HG03139 (cell line): ENCODE measurements at regions not wholly inside any gene's neighbourhood (a gene's known extent, or its start where the extent isn't known, plus 50 kb on each side); places are given as distances from the start of the nearest gene placed in this dataset.
"Not testable (repeated sequence)": the region's sequence is repeated elsewhere in the genome, so short reads cannot be mapped to it uniquely, and the experiment has no call there.

Experiments used
- ATAC-seq: cut with Tn5 transposase; IDR thresholded peaks from one replicate; pipeline ENCODE4 v1.9.1; 2021; ENCODE audit not compliant: unreplicated experiment

- ATAC-seq, result no peak
These were observed 165.5 kb upstream of the BET1 start for GRCh38 chr7:94169682-94170081.

GRCh38 chr7:94170836-94171235 lies 166.7 kb upstream of the BET1 start:
- peak; percentile 79 for ATAC-seq

- ATAC-seq, result no peak
These were observed 169.3 kb upstream of the BET1 start for GRCh38 chr7:94173436-94173835.

GRCh38 chr7:94174375-94174774 lies 170.2 kb upstream of the BET1 start:
- no peak for ATAC-seq

- ATAC-seq, result no peak
These were observed 170.8 kb upstream of the BET1 start for GRCh38 chr7:94174956-94175355.

- no peak for ATAC-seq
These were observed 172.6 kb upstream of the BET1 start for GRCh38 chr7:94176694-94177200.

- ATAC-seq, result no peak
These were observed 173.3 kb upstream of the BET1 start for GRCh38 chr7:94177441-94177840.

GRCh38 chr7:94178230-94178629 lies 174.1 kb upstream of the BET1 start:
- ATAC-seq, result peak; percentile 83

- ATAC-seq, result no peak
These were observed 175.3 kb upstream of the BET1 start for GRCh38 chr7:94179466-94179865.

GRCh38 chr7:94182066-94182465 lies 177.9 kb upstream of the BET1 start:
- no peak for ATAC-seq

- ATAC-seq, result no peak
These were observed 178.6 kb upstream of the BET1 start for GRCh38 chr7:94182721-94183120.

GRCh38 chr7:94183289-94183749 lies 179.2 kb upstream of the BET1 start:
- peak; percentile 50 for ATAC-seq

- ATAC-seq, result no peak
These were observed 179.7 kb upstream of the BET1 start for GRCh38 chr7:94183891-94184290.

GRCh38 chr7:94188350-94188749 lies 184.2 kb upstream of the BET1 start:
- ATAC-seq, result no peak

GRCh38 chr7:94190599-94191061 lies 186.5 kb upstream of the BET1 start:
- ATAC-seq, result no peak

GRCh38 chr7:94194426-94194825 lies 190.3 kb upstream of the BET1 start:
- ATAC-seq, result not testable (repeated sequence)

- ATAC-seq, result no peak
These were observed 191.0 kb upstream of the BET1 start for GRCh38 chr7:94195201-94195600.

- no peak for ATAC-seq
These were observed 191.7 kb upstream of the BET1 start for GRCh38 chr7:94195813-94196212.

- no peak for ATAC-seq
These were observed 189.2 kb upstream of the COL1A2 start for GRCh38 chr7:94205529-94205928.

GRCh38 chr7:94206295-94206694 lies 188.4 kb upstream of the COL1A2 start:
- ATAC-seq, result no peak

GRCh38 chr7:94212160-94212559 lies 182.5 kb upstream of the COL1A2 start:
- ATAC-seq, result no peak

GRCh38 chr7:94216944-94217461 lies 177.7 kb upstream of the COL1A2 start:
- no peak for ATAC-seq

- ATAC-seq, result no peak
These were observed 176.9 kb upstream of the COL1A2 start for GRCh38 chr7:94217766-94218165.
